HG02852 (cell line): ENCODE measurements at regions not wholly inside any gene's neighbourhood (a gene's known extent, or its start where the extent isn't known, plus 50 kb on each side); places are given as distances from the start of the nearest gene placed in this dataset.

Experiments
- ATAC-seq: cut with Tn5 transposase; IDR thresholded peaks from one replicate; pipeline ENCODE4 v1.9.1; 2021; ENCODE audit warnings: mild to moderate bottlenecking, moderate library complexity; ENCODE audit not compliant: unreplicated experiment

GRCh38 chr7:142347091-142347490, 89.2 kb upstream of the PRSS58 start:
- no peak for ATAC-seq

- ATAC-seq, result no peak
These were observed 88.0 kb upstream of the PRSS58 start for GRCh38 chr7:142345811-142346210.

- ATAC-seq, result no peak
These were observed 81.0 kb upstream of the PRSS58 start for GRCh38 chr7:142338633-142339501.

GRCh38 chr7:142337054-142338001, 79.5 kb upstream of the PRSS58 start:
- ATAC-seq, result no peak

GRCh38 chr7:142334806-142335205, 76.9 kb upstream of the PRSS58 start:
- no peak for ATAC-seq

- ATAC-seq, result no peak
These were observed 76.4 kb upstream of the PRSS58 start for GRCh38 chr7:142334236-142334635.

GRCh38 chr7:142332421-142332820, 74.6 kb upstream of the PRSS58 start:
- no peak for ATAC-seq

- no peak for ATAC-seq
These were observed 74.1 kb upstream of the PRSS58 start for GRCh38 chr7:142331941-142332340.

- no peak for ATAC-seq
These were observed 71.4 kb upstream of the PRSS58 start for GRCh38 chr7:142329062-142329790.

GRCh38 chr7:142328551-142328950, 70.7 kb upstream of the PRSS58 start:
- no peak for ATAC-seq

GRCh38 chr7:142327628-142328405, 70.0 kb upstream of the PRSS58 start:
- no peak for ATAC-seq

- no peak for ATAC-seq
These were observed 65.8 kb upstream of the PRSS58 start for GRCh38 chr7:142323706-142324105.

- ATAC-seq, result no peak
These were observed 63.5 kb upstream of the PRSS58 start for GRCh38 chr7:142321391-142321790.

- no peak for ATAC-seq
These were observed 63.0 kb upstream of the PRSS58 start for GRCh38 chr7:142320883-142321282.

GRCh38 chr7:142319970-142320369, 62.1 kb upstream of the PRSS58 start:
- no peak for ATAC-seq

- ATAC-seq, result no peak
These were observed 56.4 kb upstream of the PRSS58 start for GRCh38 chr7:142314281-142314680.

- ATAC-seq, result no peak
These were observed 55.7 kb upstream of the PRSS58 start for GRCh38 chr7:142313528-142313927.

- ATAC-seq, result no peak
These were observed 54.0 kb upstream of the PRSS58 start for GRCh38 chr7:142311876-142312275.

GRCh38 chr7:142308918-142309317, 51.1 kb upstream of the PRSS58 start:
- ATAC-seq, result no peak

GRCh38 chr7:142308326-142308725, 50.5 kb upstream of the PRSS58 start:
- no peak for ATAC-seq
